ENCODE measurements at regions not wholly inside any gene's neighbourhood (a gene's known extent, or its start where the extent isn't known, plus 50 kb on each side); places are given as distances from the start of the nearest gene placed in this dataset.
"Not testable (repeated sequence)": the region's sequence is repeated elsewhere in the genome, so short reads cannot be mapped to it uniquely, and the experiment has no call there.

GRCh38 chr2:37569986-37570679 lies 101.3 kb downstream of the CDC42EP3 start:
- H3K9ac ChIP-seq (ENCODE audit: low read length in 2 of 2) = no peak overlapping the region
- no peak overlapping the region for H3K4me3 ChIP-seq (ENCODE audit: low read length in 2 of 2)
- H3K27me3 ChIP-seq (ENCODE audit: control insufficient read depth in 1 of 2, insufficient read depth in 2 of 2, low read length in 2 of 2) = no peaks in the 10 kb centered on the region
- peak overlapping the region; percentile 59 for H3K27ac ChIP-seq (ENCODE audit: low read length)
- no peaks in the 10 kb centered on the region for H3K9me3 ChIP-seq (ENCODE audit: control insufficient read depth in 2 of 2, low read length in 2 of 2)
- H3K36me3 ChIP-seq (ENCODE audit: control insufficient read depth in 2 of 2, insufficient read depth in 2 of 2, low read length in 2 of 2) = no peaks in the 10 kb centered on the region
- peaks cover 8% of the 10 kb centered on the region for H3K4me1 ChIP-seq (ENCODE audit: control insufficient read depth, insufficient read depth, low read length)

- Histone ChIP-seq H3K9me3 (ENCODE audit: control insufficient read depth in 2 of 2, low read length in 2 of 2) (no peaks in the 10 kb centered on the region), H3K4me3 (ENCODE audit: low read length in 2 of 2) (no peak overlapping the region), H3K4me1 (ENCODE audit: control insufficient read depth, insufficient read depth, low read length) (peaks cover 8% of the 10 kb centered on the region), H3K27me3 (ENCODE audit: control insufficient read depth in 1 of 2, insufficient read depth in 2 of 2, low read length in 2 of 2) (no peaks in the 10 kb centered on the region), H3K9ac (ENCODE audit: low read length in 2 of 2) (no peak overlapping the region), H3K36me3 (ENCODE audit: control insufficient read depth in 2 of 2, insufficient read depth in 2 of 2, low read length in 2 of 2) (no peaks in the 10 kb centered on the region), H3K27ac (ENCODE audit: low read length) (no peak overlapping the region)
These were observed 100.5 kb downstream of the CDC42EP3 start for GRCh38 chr2:37570773-37571586.

GRCh38 chr2:37571587-37572136 lies 99.8 kb downstream of the CDC42EP3 start:
- Histone ChIP-seq H3K9ac (ENCODE audit: low read length in 2 of 2) (no peak overlapping the region), H3K4me3 (ENCODE audit: low read length in 2 of 2) (no peak overlapping the region), H3K27ac (ENCODE audit: low read length) (no peak overlapping the region), H3K9me3 (ENCODE audit: control insufficient read depth in 2 of 2, low read length in 2 of 2) (no peaks in the 10 kb centered on the region), H3K36me3 (ENCODE audit: control insufficient read depth in 2 of 2, insufficient read depth in 2 of 2, low read length in 2 of 2) (no peaks in the 10 kb centered on the region), H3K27me3 (ENCODE audit: control insufficient read depth in 1 of 2, insufficient read depth in 2 of 2, low read length in 2 of 2) (no peaks in the 10 kb centered on the region), H3K4me1 (ENCODE audit: control insufficient read depth, insufficient read depth, low read length) (peaks cover 8% of the 10 kb centered on the region)

GRCh38 chr2:37573451-37574388 lies 97.7 kb downstream of the CDC42EP3 start:
- Histone ChIP-seq H3K9ac (ENCODE audit: low read length in 2 of 2) (no peak overlapping the region), H3K27ac (ENCODE audit: low read length) (no peak overlapping the region), H3K9me3 (ENCODE audit: control insufficient read depth in 2 of 2, low read length in 2 of 2) (no peaks in the 10 kb centered on the region), H3K36me3 (ENCODE audit: control insufficient read depth in 2 of 2, insufficient read depth in 2 of 2, low read length in 2 of 2) (no peaks in the 10 kb centered on the region), H3K4me3 (ENCODE audit: low read length in 2 of 2) (no peak overlapping the region), H3K4me1 (ENCODE audit: control insufficient read depth, insufficient read depth, low read length) (peaks cover 8% of the 10 kb centered on the region), H3K27me3 (ENCODE audit: control insufficient read depth in 1 of 2, insufficient read depth in 2 of 2, low read length in 2 of 2) (no peaks in the 10 kb centered on the region)

GRCh38 chr2:37575780-37576179 lies 95.7 kb downstream of the CDC42EP3 start:
- H3K36me3 ChIP-seq (ENCODE audit: control insufficient read depth in 2 of 2, insufficient read depth in 2 of 2, low read length in 2 of 2) = no peaks in the 10 kb centered on the region
- H3K4me1 ChIP-seq (ENCODE audit: control insufficient read depth, insufficient read depth, low read length) = peaks cover 2% of the 10 kb centered on the region
- H3K9ac ChIP-seq (ENCODE audit: low read length in 2 of 2) = no peak overlapping the region
- H3K9me3 ChIP-seq (ENCODE audit: control insufficient read depth in 2 of 2, low read length in 2 of 2) = no peaks in the 10 kb centered on the region
- H3K27me3 ChIP-seq (ENCODE audit: control insufficient read depth in 1 of 2, insufficient read depth in 2 of 2, low read length in 2 of 2) = no peaks in the 10 kb centered on the region
- H3K4me3 ChIP-seq (ENCODE audit: low read length in 2 of 2) = no peak overlapping the region
- H3K27ac ChIP-seq (ENCODE audit: low read length) = no peak overlapping the region

GRCh38 chr2:37576194-37576593 lies 95.2 kb downstream of the CDC42EP3 start:
- H3K27ac ChIP-seq (ENCODE audit: low read length); H3K4me1 ChIP-seq (ENCODE audit: control insufficient read depth, insufficient read depth, low read length); H3K9me3 ChIP-seq (ENCODE audit: control insufficient read depth in 2 of 2, low read length in 2 of 2); H3K9ac ChIP-seq (ENCODE audit: low read length in 2 of 2); H3K36me3 ChIP-seq (ENCODE audit: control insufficient read depth in 2 of 2, insufficient read depth in 2 of 2, low read length in 2 of 2); H3K4me3 ChIP-seq (ENCODE audit: low read length in 2 of 2); H3K27me3 ChIP-seq (ENCODE audit: control insufficient read depth in 1 of 2, insufficient read depth in 2 of 2, low read length in 2 of 2): not testable (repeated sequence)

- no peak overlapping the region for H3K4me3 ChIP-seq (ENCODE audit: low read length in 2 of 2)
- H3K27ac ChIP-seq (ENCODE audit: low read length) = no peak overlapping the region
- H3K27me3 ChIP-seq (ENCODE audit: control insufficient read depth in 1 of 2, insufficient read depth in 2 of 2, low read length in 2 of 2) = no peaks in the 10 kb centered on the region
- H3K4me1 ChIP-seq (ENCODE audit: control insufficient read depth, insufficient read depth, low read length) = no peaks in the 10 kb centered on the region
- no peaks in the 10 kb centered on the region for H3K36me3 ChIP-seq (ENCODE audit: control insufficient read depth in 2 of 2, insufficient read depth in 2 of 2, low read length in 2 of 2)
- no peaks in the 10 kb centered on the region for H3K9me3 ChIP-seq (ENCODE audit: control insufficient read depth in 2 of 2, low read length in 2 of 2)
- H3K9ac ChIP-seq (ENCODE audit: low read length in 2 of 2) = no peak overlapping the region
These were observed 94.6 kb downstream of the CDC42EP3 start for GRCh38 chr2:37576831-37577230.

- H3K9me3 ChIP-seq (ENCODE audit: control insufficient read depth in 2 of 2, low read length in 2 of 2) = no peaks in the 10 kb centered on the region
- no peak overlapping the region for H3K9ac ChIP-seq (ENCODE audit: low read length in 2 of 2)
- no peak overlapping the region for H3K27ac ChIP-seq (ENCODE audit: low read length)
- H3K27me3 ChIP-seq (ENCODE audit: control insufficient read depth in 1 of 2, insufficient read depth in 2 of 2, low read length in 2 of 2) = no peaks in the 10 kb centered on the region
- no peaks in the 10 kb centered on the region for H3K36me3 ChIP-seq (ENCODE audit: control insufficient read depth in 2 of 2, insufficient read depth in 2 of 2, low read length in 2 of 2)
- no peaks in the 10 kb centered on the region for H3K4me1 ChIP-seq (ENCODE audit: control insufficient read depth, insufficient read depth, low read length)
- no peak overlapping the region for H3K4me3 ChIP-seq (ENCODE audit: low read length in 2 of 2)
These were observed 92.2 kb downstream of the CDC42EP3 start for GRCh38 chr2:37579192-37579713.

GRCh38 chr2:37579949-37580348 lies 91.5 kb downstream of the CDC42EP3 start:
- H3K27ac ChIP-seq (ENCODE audit: low read length); H3K4me3 ChIP-seq (ENCODE audit: low read length in 2 of 2); H3K9me3 ChIP-seq (ENCODE audit: control insufficient read depth in 2 of 2, low read length in 2 of 2); H3K9ac ChIP-seq (ENCODE audit: low read length in 2 of 2); H3K4me1 ChIP-seq (ENCODE audit: control insufficient read depth, insufficient read depth, low read length); H3K27me3 ChIP-seq (ENCODE audit: control insufficient read depth in 1 of 2, insufficient read depth in 2 of 2, low read length in 2 of 2); H3K36me3 ChIP-seq (ENCODE audit: control insufficient read depth in 2 of 2, insufficient read depth in 2 of 2, low read length in 2 of 2): not testable (repeated sequence)

GRCh38 chr2:37581433-37581832 lies 90.0 kb downstream of the CDC42EP3 start:
- H3K9me3 ChIP-seq (ENCODE audit: control insufficient read depth in 2 of 2, low read length in 2 of 2) = no peaks in the 10 kb centered on the region
- H3K9ac ChIP-seq (ENCODE audit: low read length in 2 of 2) = no peak overlapping the region

More at GRCh38 chr2:37581433-37581832, 90.0 kb downstream of the CDC42EP3 start:
- H3K4me1 ChIP-seq (ENCODE audit: control insufficient read depth, insufficient read depth, low read length) = peaks cover 14% of the 10 kb centered on the region
- H3K27ac ChIP-seq (ENCODE audit: low read length) = no peak overlapping the region
- no peaks in the 10 kb centered on the region for H3K36me3 ChIP-seq (ENCODE audit: control insufficient read depth in 2 of 2, insufficient read depth in 2 of 2, low read length in 2 of 2)
- no peak overlapping the region for H3K4me3 ChIP-seq (ENCODE audit: low read length in 2 of 2)
- H3K27me3 ChIP-seq (ENCODE audit: control insufficient read depth in 1 of 2, insufficient read depth in 2 of 2, low read length in 2 of 2) = no peaks in the 10 kb centered on the region
